Thoracic aorta (tissue), 2 donors: ENCODE measurements at regions not wholly inside any gene's neighbourhood (a gene's known extent, or its start where the extent isn't known, plus 50 kb on each side); places are given as distances from the start of the nearest gene placed in this dataset.

Source experiments
- ATAC-seq: fragments of 150-250 bp; one replicate; pipeline ENCODE4 v1.8.0; 2017; ENCODE audit warnings: low read depth; ENCODE audit not compliant: insufficient number of reproducible peaks, low FRiP score
- DNase-seq: peaks from one replicate; pipeline ENCODE4 v3.0.0-alpha.2; 2020; ENCODE audit warnings: low spot score
- H3K27ac ChIP-seq, 2 donors: fragments of 200-600 bp; sonication (generic); 1 replicate in 1 of 2; 2 replicates in 1 of 2; pipeline ENCODE4 v1.5.1; 2016; ENCODE audit warnings: mild to moderate bottlenecking in 2 of 2, moderate library complexity in 2 of 2
- H3K27me3 ChIP-seq: fragments of 200-600 bp; sonication (generic); replicated peaks from 2 replicates; pipeline ENCODE4 v1.6.0; 2016; ENCODE audit warnings: mild to moderate bottlenecking; ENCODE audit not compliant: insufficient read depth
- H3K36me3 ChIP-seq: fragments of 200-600 bp; sonication (generic); one replicate; pipeline ENCODE4 v1.5.1; 2016
- H3K4me1 ChIP-seq, 2 donors: fragments of 200-600 bp; sonication (generic); 1 replicate in 1 of 2; 2 replicates in 1 of 2; pipeline versions ENCODE4 v1.5.1 to v1.6.0; 2016; ENCODE audit warnings: low read depth in 2 of 2, mild to moderate bottlenecking in 1 of 2; ENCODE audit not compliant: control insufficient read depth in 1 of 2
- H3K4me3 ChIP-seq: fragments of 200-600 bp; sonication (generic); 2 replicates; pipeline ENCODE4 v1.5.1; 2016; ENCODE audit warnings: mild to moderate bottlenecking
- H3K9me3 ChIP-seq: fragments of 200-600 bp; sonication (generic); 2 replicates; pipeline ENCODE4 v1.5.1; 2016
- CTCF ChIP-seq: fragments of 200-600 bp; sonication (generic); IDR thresholded peaks from one replicate; pipeline ENCODE4 v1.5.1; 2019; ENCODE audit warnings: antibody characterized with exemption

- ATAC-seq: no peak
- Histone ChIP-seq H3K4me1 (no peaks in the 10 kb centered on the region), H3K27me3 (no peaks in the 10 kb centered on the region), H3K9me3 (no peaks in the 10 kb centered on the region), H3K4me3 (no peak overlapping the region), H3K27ac (no peak overlapping the region), H3K36me3 (no peaks in the 10 kb centered on the region)
- no peak for TF ChIP-seq CTCF
- no peak for DNase-seq
Measured at GRCh38 chr2:56565143-56565542, 381.4 kb downstream of the CCDC85A start.

DNA sequence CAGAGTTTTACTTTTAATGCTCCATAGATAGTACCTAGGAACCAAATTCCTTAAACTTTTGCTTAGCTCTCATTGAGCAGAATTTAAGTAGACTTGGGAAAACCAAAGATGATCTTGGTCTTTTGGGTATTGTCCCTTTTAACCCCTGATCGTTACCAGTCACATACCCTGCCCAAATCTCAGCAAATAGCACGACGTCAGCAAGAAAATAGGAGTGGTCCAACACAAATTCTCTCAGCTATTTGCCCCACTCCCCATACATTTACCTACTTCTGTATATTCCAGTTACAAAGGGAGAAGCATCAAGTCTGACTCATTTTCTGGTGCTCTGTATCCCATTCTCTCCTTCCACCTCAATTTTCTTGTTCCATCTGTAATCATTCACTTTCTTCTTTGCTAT lies 387.3 kb downstream of the CCDC85A start:
- Histone ChIP-seq H3K27me3 (no peaks in the 10 kb centered on the region), H3K9me3 (peaks cover under 1% of the 10 kb centered on the region), H3K4me3 (no peak overlapping the region), H3K27ac (no peak overlapping the region), H3K36me3 (no peaks in the 10 kb centered on the region), H3K4me1 (no peaks in the 10 kb centered on the region)
- ATAC-seq (no peak), DNase-seq (no peak)
- TF ChIP-seq CTCF: no peak

- Histone ChIP-seq H3K4me3 (no peak overlapping the region), H3K36me3 (no peaks in the 10 kb centered on the region), H3K27ac (no peak overlapping the region), H3K27me3 (no peaks in the 10 kb centered on the region), H3K9me3 (peaks cover 3% of the 10 kb centered on the region), H3K4me1 (no peaks in the 10 kb centered on the region)
- ATAC-seq (no peak), DNase-seq (no peak)
- no peak for TF ChIP-seq CTCF
Measured at GRCh38 chr2:56576001-56576400, 392.2 kb downstream of the CCDC85A start.

- H3K27me3 ChIP-seq: no peaks in the 10 kb centered on the region
- no peaks in the 10 kb centered on the region for H3K4me1 ChIP-seq
- no peaks in the 10 kb centered on the region for H3K36me3 ChIP-seq
- ATAC-seq (no peak), DNase-seq (no peak)
- no peak overlapping the region for H3K4me3 ChIP-seq
- TF ChIP-seq CTCF: no peak
- peaks cover 3% of the 10 kb centered on the region for H3K9me3 ChIP-seq
- H3K27ac ChIP-seq: no peak overlapping the region
Measured at GRCh38 chr2:56580242-56580641, 396.5 kb downstream of the CCDC85A start.

GRCh38 chr2:56582570-56582969 lies 398.8 kb downstream of the CCDC85A start:
- Histone ChIP-seq H3K9me3 (no peaks in the 10 kb centered on the region), H3K4me1 (no peaks in the 10 kb centered on the region), H3K27me3 (no peaks in the 10 kb centered on the region), H3K4me3 (no peak overlapping the region), H3K36me3 (no peaks in the 10 kb centered on the region), H3K27ac (no peak overlapping the region)
- no peak for DNase-seq
- ATAC-seq: no peak
- no peak for TF ChIP-seq CTCF
